Body of pancreas (tissue), 4 donors: ENCODE measurements at regions not wholly inside any gene's neighbourhood (a gene's known extent, or its start where the extent isn't known, plus 50 kb on each side); places are given as distances from the start of the nearest gene placed in this dataset.

ENCODE experiments used
- POLR2A ChIP-seq, 3 donors: fragments of 450-650 bp; IDR thresholded peaks; one replicate each; pipeline ENCODE4 v1.6.1; 2016; ENCODE audit warnings: antibody characterized with exemption in 3 of 3, mild to moderate bottlenecking in 2 of 3
- TF ChIP-seq, protein P1 (sequence below), 7 experiments: fragments of 450-650 bp in 4 of 7; fragments of 200-600 bp in 3 of 7; sonication (generic) in 3 of 7; IDR thresholded peaks; one replicate each; pipeline ENCODE4 v1.5.1; 2016 to 2019; ENCODE audit warnings: antibody characterized with exemption in 7 of 7

DNA sequence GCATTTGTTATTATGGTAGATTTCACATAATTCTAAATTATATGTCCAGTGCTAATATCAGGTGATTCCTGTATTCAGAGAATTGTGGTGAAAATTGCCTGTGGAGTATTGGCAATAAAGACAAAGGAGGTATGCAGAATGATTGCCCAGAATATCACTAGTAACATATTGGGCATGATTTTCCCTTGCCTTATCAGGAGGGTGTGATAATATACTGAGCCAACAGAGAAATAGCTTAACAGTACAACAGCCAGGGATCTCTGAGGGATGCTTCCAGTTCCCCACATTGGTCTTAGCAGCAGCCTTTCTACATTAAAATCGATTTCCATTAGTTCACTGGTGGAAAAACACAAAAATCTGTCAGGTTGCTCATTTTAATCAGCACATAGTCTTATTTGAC is 122.9 kb upstream of the COL3A1 start:
- TF ChIP-seq, protein P1, sequence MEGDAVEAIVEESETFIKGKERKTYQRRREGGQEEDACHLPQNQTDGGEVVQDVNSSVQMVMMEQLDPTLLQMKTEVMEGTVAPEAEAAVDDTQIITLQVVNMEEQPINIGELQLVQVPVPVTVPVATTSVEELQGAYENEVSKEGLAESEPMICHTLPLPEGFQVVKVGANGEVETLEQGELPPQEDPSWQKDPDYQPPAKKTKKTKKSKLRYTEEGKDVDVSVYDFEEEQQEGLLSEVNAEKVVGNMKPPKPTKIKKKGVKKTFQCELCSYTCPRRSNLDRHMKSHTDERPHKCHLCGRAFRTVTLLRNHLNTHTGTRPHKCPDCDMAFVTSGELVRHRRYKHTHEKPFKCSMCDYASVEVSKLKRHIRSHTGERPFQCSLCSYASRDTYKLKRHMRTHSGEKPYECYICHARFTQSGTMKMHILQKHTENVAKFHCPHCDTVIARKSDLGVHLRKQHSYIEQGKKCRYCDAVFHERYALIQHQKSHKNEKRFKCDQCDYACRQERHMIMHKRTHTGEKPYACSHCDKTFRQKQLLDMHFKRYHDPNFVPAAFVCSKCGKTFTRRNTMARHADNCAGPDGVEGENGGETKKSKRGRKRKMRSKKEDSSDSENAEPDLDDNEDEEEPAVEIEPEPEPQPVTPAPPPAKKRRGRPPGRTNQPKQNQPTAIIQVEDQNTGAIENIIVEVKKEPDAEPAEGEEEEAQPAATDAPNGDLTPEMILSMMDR (IDR thresholded peaks at IDR 0.05) = no peak
- no peak for TF ChIP-seq POLR2A (IDR thresholded peaks at IDR 0.05)
